DMS153 treated with DMSO at 0.1 percent for 48 hours (cell line): ENCODE measurements at regions not wholly inside any gene's neighbourhood (a gene's known extent, or its start where the extent isn't known, plus 50 kb on each side); places are given as distances from the start of the nearest gene placed in this dataset.

Experiments
- DNase-seq: peaks from one replicate; lab custom pipeline; 2025; ENCODE audit not compliant: unreplicated experiment; lab: John Stamatoyannopoulos, UW

GRCh38 chr3:151990696-151991376 lies 117.4 kb downstream of the SUCNR1 start:
- no peak for DNase-seq

GRCh38 chr3:151992326-151993041 lies 119.0 kb downstream of the SUCNR1 start:
- no peak for DNase-seq

GRCh38 chr3:151995091-151995490 lies 121.6 kb downstream of the SUCNR1 start:
- no peak for DNase-seq

- DNase-seq = no peak
These were observed 125.3 kb downstream of the SUCNR1 start for GRCh38 chr3:151998744-151999143.

- DNase-seq = no peak
These were observed 126.5 kb downstream of the SUCNR1 start for GRCh38 chr3:151999936-152000335.

GRCh38 chr3:152011812-152012735 lies 138.6 kb downstream of the SUCNR1 start:
- DNase-seq = no peak

GRCh38 chr3:152019508-152019907 lies 146.1 kb downstream of the SUCNR1 start:
- no peak for DNase-seq

- DNase-seq = no peak
These were observed 148.6 kb downstream of the SUCNR1 start for GRCh38 chr3:152021951-152022461.

GRCh38 chr3:152026033-152026556 lies 152.7 kb downstream of the SUCNR1 start:
- no peak for DNase-seq

GRCh38 chr3:152030320-152030719 lies 156.9 kb downstream of the SUCNR1 start:
- DNase-seq = no peak

GRCh38 chr3:152031321-152031720 lies 157.9 kb downstream of the SUCNR1 start:
- DNase-seq = no peak

GRCh38 chr3:152037297-152037696 lies 163.9 kb downstream of the SUCNR1 start:
- DNase-seq = no peak

- no peak for DNase-seq
These were observed 164.5 kb downstream of the SUCNR1 start for GRCh38 chr3:152037953-152038352.

GRCh38 chr3:152038490-152038889 lies 165.0 kb downstream of the SUCNR1 start:
- no peak for DNase-seq

- no peak for DNase-seq
These were observed 166.4 kb downstream of the SUCNR1 start for GRCh38 chr3:152039887-152040286.

GRCh38 chr3:152040319-152040718 lies 166.9 kb downstream of the SUCNR1 start:
- no peak for DNase-seq

GRCh38 chr3:152043620-152044019 lies 170.2 kb downstream of the SUCNR1 start:
- no peak for DNase-seq

GRCh38 chr3:152046280-152046679 lies 172.8 kb downstream of the SUCNR1 start:
- no peak for DNase-seq

- DNase-seq = no peak
These were observed 174.0 kb downstream of the SUCNR1 start for GRCh38 chr3:152047465-152047864.

- DNase-seq = no peak
These were observed 175.4 kb downstream of the SUCNR1 start for GRCh38 chr3:152048831-152049230.

GRCh38 chr3:152050903-152051302 lies 177.5 kb downstream of the SUCNR1 start:
- no peak for DNase-seq
